Heart left ventricle (tissue), 13 donors: ENCODE measurements at regions not wholly inside any gene's neighbourhood (a gene's known extent, or its start where the extent isn't known, plus 50 kb on each side); places are given as distances from the start of the nearest gene placed in this dataset.

Experiments used
- POLR2A ChIP-seq, 2 donors: fragments of 450-650 bp; IDR thresholded peaks; one replicate each; pipeline ENCODE4 v1.6.1; 2017; ENCODE audit warnings: antibody characterized with exemption in 2 of 2, mild to moderate bottlenecking in 2 of 2, moderate library complexity in 2 of 2
- TF ChIP-seq, protein P1 (sequence below), 12 donors: fragments of 200-600 bp; sonication (generic) in 4 of 12; IDR thresholded peaks; one replicate each; pipeline versions ENCODE4 v1.5.0 to v1.8.0; 2018 to 2022; ENCODE audit warnings: antibody characterized with exemption in 12 of 12, mild to moderate bottlenecking in 5 of 12
- donor health status: ischemic (EF 13 %, LVEDD 7.1; RV severe dilation, severe dysfunction).
- donor health status: DM: no; HTN: yes; CAD: no.
- donor health status: DM: no; HTN: no; CAD: no.
- donor health status: ischemic (EF 25% LVEDD 6.9; RV normal size, moderate dysfunction).
- donor health status: ischemic (EF 25% LVEDD 5.7; RV mildly dilated, moderate dysfunction).
- donor health status: ischemic (EF 35%, LVEDD 5.7; RV mildly dilated, moderate dysfunction).
- donor health status: nonischemic (EF 11% LVEDD 7.7; RV severe dilation, severe dysfunction).
- donor health status: DM: yes; HTN: yes; CAD: no.
- donor health status: PGD.
- donor health status: ischemic (EF 29% LVEDD 5.4; RV normal size, mild dysfunction).
- donor health status: nonischemic (EF 23%, LVEDD 6.1; RV moderate dilation, normal function).

DNA sequence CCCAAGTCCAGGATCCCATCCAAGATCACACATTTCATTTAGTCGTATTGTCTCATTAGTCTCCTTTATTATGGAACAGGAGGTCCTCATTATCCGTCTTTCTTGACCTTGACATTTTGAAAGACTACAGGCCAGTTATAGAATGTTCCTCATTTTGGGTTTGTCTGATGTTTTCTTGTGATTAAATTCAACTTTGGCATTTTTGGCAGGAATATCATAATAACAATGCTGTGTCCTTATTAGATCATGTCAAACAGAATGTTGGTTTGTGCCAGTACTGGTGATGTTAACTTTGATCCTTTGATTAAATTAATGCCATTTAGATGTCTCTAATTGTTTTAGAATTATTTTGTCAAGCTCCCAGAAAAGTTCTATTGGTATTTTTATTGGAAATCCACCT is 106.5 kb upstream of the FRY start:
- TF ChIP-seq, protein P1, sequence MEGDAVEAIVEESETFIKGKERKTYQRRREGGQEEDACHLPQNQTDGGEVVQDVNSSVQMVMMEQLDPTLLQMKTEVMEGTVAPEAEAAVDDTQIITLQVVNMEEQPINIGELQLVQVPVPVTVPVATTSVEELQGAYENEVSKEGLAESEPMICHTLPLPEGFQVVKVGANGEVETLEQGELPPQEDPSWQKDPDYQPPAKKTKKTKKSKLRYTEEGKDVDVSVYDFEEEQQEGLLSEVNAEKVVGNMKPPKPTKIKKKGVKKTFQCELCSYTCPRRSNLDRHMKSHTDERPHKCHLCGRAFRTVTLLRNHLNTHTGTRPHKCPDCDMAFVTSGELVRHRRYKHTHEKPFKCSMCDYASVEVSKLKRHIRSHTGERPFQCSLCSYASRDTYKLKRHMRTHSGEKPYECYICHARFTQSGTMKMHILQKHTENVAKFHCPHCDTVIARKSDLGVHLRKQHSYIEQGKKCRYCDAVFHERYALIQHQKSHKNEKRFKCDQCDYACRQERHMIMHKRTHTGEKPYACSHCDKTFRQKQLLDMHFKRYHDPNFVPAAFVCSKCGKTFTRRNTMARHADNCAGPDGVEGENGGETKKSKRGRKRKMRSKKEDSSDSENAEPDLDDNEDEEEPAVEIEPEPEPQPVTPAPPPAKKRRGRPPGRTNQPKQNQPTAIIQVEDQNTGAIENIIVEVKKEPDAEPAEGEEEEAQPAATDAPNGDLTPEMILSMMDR (IDR thresholded peaks at IDR 0.05), result no peak
- TF ChIP-seq POLR2A (IDR thresholded peaks at IDR 0.05), result no peak
